Glomerular visceral epithelial cell (primary cell): ENCODE measurements at regions not wholly inside any gene's neighbourhood (a gene's known extent, or its start where the extent isn't known, plus 50 kb on each side); places are given as distances from the start of the nearest gene placed in this dataset.

Experiments
- DNase-seq: peaks from one replicate; pipeline ENCODE4 v3.0.0-alpha.2; 2016; ENCODE audit errors: extremely low spot score

- no peak for DNase-seq
Measured at GRCh38 chr22:22039286-22040074, 56.9 kb upstream of the TOP3B start.

DNA sequence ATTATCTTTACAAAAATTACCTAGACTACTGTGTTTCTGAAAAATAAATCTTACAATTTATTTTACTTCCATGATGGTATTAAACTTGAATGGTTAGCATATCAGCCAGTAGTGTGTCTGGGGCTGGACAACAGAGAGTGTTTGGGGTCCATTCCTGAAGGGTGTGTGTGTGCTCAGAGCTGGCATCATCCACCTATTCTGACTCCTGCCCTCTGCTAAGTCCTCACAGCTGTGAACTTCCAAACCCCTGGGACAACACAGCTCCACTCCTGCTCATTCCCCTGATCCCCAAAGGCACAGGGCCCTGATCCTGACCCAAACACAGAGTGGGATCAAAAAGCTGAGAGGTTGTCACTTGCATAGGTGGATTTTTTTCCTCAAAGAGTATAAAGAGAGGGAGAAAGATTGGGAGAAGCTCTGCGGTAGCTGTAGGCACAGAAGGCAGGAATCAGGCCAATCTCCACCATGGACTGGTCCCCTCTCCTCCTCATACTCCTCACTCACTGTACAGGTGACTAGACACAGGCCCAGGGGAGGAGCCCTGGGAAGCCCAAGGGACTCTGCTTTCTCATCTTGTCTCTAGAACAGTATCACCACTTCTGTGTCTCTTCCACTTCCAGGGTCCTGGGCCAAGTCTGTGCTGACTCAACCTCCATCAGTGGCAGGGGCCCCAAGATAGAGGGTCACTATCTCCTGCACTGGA is 55.7 kb upstream of the TOP3B start:
- no peak for DNase-seq

DNA sequence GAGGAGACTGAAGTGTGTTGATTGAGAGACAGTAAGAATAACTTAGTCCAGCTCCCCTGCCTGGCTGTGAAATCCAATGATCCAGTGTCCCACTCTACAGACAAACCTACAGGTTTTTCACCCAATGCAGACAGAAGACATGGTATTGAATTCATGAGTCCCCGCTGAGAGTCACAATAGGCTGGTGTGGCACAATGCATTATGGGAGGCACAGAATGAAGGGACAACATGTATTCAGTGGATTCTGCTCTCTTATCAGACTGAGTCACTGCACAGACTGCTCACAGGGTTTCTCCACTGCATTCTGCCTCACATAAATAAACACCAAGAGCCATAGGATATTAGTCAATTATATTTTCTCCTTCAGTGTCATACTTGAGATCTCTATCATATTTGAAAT is 55.2 kb upstream of the TOP3B start:
- DNase-seq = no peak

DNA sequence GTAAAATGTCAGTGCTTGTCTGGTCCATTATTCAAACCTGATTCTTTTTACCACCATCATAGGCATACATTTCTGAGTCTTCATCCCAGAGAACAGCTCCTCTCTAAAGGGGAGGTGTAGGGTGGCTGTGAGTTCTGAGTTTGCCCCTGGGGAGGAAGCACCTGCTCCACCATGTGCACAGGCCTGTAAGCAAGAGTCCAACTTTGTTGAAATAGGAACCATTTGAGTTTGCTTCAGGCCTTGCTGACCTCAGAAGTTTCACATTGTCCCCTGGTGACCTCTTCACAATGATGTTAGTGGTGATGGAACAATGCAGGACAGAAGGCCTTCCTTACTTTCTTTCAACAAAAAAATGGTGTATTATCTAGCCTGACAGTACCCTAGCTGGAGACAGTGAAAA is 54.6 kb upstream of the TOP3B start:
- no peak for DNase-seq

DNA sequence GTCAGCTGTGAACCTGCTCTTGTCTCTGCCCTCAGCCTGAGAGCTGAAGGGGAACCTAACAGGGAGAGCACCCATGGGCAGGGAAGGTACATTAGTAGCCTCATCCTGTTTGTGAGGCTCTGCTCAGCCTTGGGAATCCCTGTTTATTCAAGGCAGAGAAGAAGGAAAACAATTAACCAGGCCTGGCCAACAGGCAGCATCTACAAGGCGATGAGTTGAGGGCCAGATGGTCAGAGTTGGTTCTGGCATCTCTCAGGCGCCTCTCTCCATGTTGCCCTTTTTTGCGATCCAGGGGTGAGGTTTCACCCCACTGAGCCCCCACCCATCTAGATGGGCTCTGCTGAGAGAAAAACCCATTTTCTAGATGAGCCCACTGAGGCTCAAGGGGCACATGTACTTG is 54.0 kb upstream of the TOP3B start:
- no peak for DNase-seq

DNA sequence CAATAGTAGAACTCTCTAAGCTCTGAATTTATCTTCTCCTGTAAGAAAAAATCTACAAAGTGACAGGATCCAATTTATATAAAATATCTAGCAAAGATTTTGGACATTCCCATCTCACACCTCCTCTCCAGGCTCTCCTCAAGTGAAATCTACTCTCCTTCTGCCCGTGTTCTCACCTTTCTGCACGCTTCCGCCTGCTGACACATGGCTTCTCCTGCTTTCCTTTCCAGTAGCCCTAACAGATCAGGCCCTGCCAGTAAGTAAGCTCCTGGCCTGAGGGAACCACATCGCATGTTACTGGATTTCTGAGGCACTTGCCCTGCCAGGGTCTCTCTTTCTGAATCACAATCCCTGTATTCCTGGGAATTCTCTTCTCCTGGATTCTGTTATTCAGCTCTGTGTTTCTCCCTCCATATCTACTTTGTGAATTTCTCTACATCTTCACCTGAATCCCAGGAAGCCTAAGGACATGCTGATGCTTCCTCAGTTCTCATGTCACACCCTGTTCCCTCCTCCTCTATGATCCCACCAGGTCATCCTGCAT is 53.3 kb upstream of the TOP3B start:
- no peak for DNase-seq

DNA sequence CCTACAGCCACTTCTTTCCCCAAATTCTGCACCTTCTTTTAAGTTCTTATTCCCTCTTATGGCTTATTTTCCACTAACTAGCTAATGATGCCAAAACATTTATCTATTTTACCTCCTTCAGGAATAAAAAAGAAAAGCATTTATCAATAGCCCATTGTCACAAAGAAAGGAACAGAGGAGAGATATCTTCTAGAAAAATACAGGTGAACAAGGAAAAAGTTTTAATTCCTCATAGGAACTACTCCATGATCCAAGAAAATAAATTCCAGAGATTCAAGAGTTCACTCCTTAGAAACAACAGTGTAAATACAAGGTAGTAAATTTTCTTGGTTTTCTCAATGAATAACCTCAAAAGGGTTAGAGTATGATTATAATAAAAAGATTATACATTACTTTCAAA is 52.6 kb upstream of the TOP3B start:
- DNase-seq = no peak

- no peak for DNase-seq
Measured at GRCh38 chr22:22034469-22035132, 52.0 kb upstream of the TOP3B start.

DNA sequence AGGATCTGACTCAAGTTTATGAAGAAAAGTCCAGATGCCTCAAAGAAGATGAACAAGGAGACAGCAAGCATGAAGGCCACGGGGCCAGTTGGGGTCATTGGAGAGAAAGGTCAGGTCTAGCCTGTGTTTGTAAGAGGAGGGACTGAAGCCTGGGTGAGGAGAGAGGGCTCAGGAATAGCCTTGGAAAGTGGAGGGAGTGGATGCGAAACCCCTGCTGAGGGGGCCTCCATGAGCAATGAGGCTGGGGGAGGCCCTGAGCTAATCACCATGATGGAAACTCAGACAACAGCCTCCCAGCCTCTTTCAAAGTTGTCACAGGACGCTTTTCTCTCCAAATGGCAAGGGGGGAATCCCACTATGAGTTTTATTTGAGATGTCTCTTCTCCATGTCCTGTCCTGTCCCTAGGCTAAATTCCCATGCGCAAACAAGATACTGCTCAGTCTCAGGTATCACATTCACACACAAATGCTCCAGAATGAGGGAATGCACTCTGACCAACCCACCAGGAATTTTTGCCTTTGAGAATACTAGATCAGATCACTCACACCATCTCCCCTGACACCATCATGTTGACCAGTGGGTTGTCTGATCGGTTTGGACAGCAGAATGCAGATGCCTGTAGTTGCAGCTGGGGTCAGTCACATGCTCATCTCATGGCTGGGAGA is 51.3 kb upstream of the TOP3B start:
- DNase-seq = no peak

DNA sequence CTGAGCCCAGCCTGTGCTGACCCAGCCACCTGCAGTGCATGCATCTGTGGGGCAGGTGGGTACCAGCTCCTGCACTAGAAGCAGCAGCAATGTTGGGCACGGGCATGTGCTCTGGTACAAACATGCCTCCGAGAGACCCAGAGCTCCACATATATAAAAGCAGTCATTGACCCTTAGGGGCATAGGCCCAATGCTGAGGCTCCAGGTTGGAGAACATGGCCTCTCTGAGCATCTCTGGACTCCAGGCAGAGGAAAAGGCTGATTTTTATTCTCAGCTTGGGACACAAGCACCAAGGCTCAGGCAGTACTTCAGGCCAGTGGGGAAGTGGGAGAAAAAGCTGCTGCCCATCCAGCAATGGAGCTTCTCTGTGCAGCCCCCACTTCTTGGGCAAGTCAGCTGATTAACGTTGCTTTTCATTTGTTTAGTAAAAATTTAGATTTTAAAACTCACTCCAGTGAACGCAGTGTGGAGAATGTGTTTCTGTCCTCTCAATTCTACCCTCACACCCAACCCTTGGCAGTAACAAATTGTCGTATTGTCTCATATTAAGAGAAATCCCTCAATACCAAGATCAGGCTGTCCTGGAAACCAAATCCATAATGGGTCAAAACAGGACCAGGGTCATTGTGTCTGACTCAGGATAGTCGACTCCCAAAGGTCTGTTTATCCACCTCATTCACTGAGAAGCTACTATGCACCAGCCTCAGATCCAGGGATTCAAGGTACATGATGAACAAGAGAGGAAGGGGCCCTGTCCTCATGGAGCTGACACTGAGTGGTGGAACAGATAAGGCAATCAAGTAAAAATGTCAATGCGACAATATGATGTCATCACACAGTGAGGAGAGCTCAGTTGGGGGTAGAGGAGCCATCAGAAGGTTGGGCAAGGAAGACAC is 50.6 kb upstream of the TOP3B start:
- DNase-seq = no peak

GRCh38 chr22:22032099-22032905 is 49.7 kb upstream of the TOP3B start:
- DNase-seq = no peak
